ENCODE measurements at regions not wholly inside any gene's neighbourhood (a gene's known extent, or its start where the extent isn't known, plus 50 kb on each side); places are given as distances from the start of the nearest gene placed in this dataset.

DNA sequence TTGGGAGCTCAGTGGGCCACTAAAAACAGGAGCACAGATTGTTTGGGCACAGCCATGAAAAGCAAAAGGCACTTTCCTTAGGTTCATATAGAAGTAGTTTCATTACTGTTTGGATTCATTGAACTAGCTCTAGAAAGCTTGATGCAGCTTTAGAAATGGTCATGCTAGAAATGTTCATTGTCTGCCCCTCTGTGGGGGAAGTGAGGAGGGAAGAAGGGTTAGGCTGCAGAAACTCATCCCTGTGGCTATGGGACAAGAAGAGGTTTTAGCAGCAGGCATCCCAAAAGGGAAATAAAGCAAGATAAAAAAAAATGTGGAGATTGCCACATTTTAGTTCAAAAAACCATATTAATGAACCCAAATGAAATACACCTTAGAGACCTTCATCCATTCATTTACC, 359.6 kb upstream of the PTBP2 start:
- no peak for TF ChIP-seq PRPF4 (IDR thresholded peaks at IDR 0.05; ENCODE audit: low read depth, low read length, poor library complexity, severe bottlenecking)
- no peak for TF ChIP-seq SUZ12 (IDR thresholded peaks at IDR 0.05; ENCODE audit: low read depth, low read length)
- no peak for TF ChIP-seq ADNP (CRISPR knock-in tag; IDR thresholded peaks at IDR 0.05)
- no peak for TF ChIP-seq GABPA (IDR thresholded peaks at IDR 0.05; ENCODE audit: low read depth, low read length)
- TF ChIP-seq GABPA (CRISPR knock-in tag; IDR thresholded peaks at IDR 0.05; ENCODE audit: low read depth), result no peak
- TF ChIP-seq, protein P1, sequence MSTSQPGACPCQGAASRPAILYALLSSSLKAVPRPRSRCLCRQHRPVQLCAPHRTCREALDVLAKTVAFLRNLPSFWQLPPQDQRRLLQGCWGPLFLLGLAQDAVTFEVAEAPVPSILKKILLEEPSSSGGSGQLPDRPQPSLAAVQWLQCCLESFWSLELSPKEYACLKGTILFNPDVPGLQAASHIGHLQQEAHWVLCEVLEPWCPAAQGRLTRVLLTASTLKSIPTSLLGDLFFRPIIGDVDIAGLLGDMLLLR (CRISPR knock-in tag; IDR thresholded peaks at IDR 0.05), result no peak
- no peak for TF ChIP-seq ZNF589 (CRISPR knock-in tag; conservative IDR thresholded peaks at IDR 0.05)
